SK-N-MC (cell line): ENCODE measurements at regions not wholly inside any gene's neighbourhood (a gene's known extent, or its start where the extent isn't known, plus 50 kb on each side); places are given as distances from the start of the nearest gene placed in this dataset.

Source experiments
- EZH2 ChIP-seq: fragments of 200-600 bp; sonication (generic); IDR thresholded peaks from one replicate; pipeline ENCODE4 v1.6.1; 2017; ENCODE audit warnings: antibody characterized with exemption
- FOXP2 ChIP-seq: optimal IDR thresholded peaks from 2 replicates; pipeline ENCODE3; 2011; ENCODE audit warnings: mild to moderate bottlenecking, moderate library complexity; ENCODE audit not compliant: insufficient read depth; ENCODE audit errors: extremely low read length, control extremely low read depth
- POLR2AphosphoS5 ChIP-seq: IDR thresholded peaks from 2 replicates; pipeline ENCODE4 v1.6.1; 2012; ENCODE audit warnings: mild to moderate bottlenecking, low read depth, low read length, borderline replicate concordance

DNA sequence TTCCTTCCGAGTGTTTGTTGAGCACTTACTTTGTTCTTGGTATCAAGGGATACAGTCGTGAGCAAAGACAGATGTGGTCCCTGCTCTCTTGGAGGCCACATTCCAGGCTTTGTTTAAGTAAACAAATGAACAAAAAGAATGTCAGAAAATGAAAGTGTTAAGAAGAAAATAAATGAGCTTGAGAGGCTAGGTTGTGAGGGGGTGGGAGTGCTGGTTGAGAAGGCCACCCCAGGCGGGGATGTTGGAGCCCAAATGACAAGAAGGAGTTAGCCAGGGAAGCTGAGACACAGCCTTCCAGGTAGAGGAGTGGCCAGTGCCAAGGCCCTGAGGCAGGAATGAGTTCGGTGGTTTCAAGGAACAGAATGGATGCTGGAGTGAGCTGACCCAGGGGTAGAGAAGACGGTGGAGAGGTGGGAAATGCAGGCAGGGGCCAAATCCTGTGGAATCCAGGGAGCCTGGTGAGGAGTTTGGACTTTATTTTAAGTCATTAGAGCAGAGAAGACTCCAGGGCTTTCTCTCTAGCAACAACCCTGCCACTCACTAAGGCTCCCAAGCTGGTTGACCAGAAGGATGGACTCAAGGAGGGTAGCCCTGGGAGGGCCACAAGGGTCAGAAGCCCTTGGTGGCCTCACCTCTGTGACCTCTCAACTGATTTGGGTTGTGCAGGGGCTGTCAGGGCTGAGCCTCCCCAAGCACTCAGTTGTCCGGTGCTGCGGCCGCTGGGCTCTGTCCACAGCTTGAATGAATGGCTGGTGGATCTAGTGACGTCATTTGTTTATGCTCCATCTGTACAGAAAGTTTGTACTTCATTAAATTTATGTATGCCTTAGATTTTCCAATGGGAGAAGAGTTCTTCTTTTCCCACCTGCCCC, 66.0 kb upstream of the STX16 start:
- TF ChIP-seq POLR2AphosphoS5 (no peak), EZH2 (no peak), FOXP2 (no peak)
